ENCODE measurements at regions not wholly inside any gene's neighbourhood (a gene's known extent, or its start where the extent isn't known, plus 50 kb on each side); places are given as distances from the start of the nearest gene placed in this dataset.
"Not testable (repeated sequence)": the region's sequence is repeated elsewhere in the genome, so short reads cannot be mapped to it uniquely, and the experiment has no call there.

DNA sequence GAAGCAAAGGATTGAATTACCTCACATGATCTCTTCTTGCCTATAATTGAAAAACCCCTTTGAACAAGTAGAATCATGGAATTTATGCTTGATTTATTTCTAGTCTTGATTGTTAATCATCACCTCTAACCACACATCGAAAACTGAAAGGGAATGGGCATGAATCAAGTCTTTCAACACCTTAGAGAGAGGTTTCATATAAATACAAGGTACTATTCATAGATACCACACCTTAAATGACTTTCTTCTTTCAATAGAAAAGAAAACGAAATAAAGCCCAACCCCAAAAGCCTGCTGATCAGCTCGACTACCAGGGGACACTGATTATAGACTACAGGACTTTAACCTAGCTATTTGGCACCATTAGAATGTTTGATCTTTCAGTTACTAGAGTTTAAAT is 128.6 kb upstream of the PTPRZ1 start:
- no peak for DNase-seq

DNA sequence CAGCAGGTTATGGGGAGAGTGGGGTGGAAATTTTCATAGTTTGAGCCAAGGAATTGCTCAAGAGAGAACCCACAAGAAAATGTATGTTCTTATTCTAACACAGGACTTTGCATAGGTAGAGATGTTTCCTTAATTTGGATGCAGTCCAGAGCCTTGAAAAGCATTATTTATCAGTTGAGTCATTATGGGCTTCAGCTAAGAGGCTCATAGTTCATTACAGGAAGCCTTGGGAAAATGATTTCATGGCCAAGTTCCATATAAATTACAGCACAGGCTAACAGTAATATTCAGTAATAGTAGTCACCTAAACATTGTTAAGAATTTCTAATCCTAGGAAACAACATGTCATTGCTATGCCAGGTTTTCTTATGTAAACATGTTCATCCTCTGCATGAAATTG is 131.1 kb upstream of the PTPRZ1 start:
- no peak for DNase-seq

DNA sequence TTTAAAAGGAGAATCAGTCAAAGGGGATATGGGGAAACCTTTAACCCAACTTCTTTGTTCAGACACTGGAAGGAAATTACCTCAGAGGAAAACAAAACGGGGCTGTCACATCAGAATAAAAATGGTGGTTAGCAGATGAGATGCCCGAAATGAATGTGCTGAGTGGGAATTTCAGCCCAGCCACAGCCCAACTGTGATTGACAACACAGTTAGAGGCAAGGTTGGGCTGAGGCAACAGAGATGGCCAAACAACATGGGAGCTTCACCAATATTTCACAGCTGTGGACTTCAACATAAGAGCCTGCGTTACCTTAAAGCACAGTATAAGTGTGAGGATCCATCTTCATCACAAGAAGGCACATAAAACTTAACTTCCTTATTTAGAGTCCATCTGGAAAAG is 133.5 kb upstream of the PTPRZ1 start:
- DNase-seq = no peak

DNA sequence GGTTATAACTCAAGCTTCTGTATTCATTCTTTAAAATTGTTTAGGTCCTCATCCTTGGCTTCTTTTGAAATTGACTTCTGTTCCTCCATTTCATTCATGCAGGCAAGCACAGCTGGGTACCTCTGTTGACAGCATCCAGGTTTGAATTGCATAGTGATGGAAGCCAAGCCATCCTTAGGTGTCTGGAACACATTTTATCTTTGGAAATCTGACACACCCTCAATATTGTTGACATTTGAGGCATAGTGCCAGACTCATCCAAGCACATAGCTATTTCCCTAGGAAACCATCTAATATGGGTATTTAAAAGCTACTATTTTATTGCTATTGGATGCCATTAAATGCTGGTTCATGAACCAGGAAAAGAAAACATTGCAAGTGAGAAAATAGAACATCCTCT is 142.1 kb upstream of the PTPRZ1 start:
- DNase-seq = no peak

DNA sequence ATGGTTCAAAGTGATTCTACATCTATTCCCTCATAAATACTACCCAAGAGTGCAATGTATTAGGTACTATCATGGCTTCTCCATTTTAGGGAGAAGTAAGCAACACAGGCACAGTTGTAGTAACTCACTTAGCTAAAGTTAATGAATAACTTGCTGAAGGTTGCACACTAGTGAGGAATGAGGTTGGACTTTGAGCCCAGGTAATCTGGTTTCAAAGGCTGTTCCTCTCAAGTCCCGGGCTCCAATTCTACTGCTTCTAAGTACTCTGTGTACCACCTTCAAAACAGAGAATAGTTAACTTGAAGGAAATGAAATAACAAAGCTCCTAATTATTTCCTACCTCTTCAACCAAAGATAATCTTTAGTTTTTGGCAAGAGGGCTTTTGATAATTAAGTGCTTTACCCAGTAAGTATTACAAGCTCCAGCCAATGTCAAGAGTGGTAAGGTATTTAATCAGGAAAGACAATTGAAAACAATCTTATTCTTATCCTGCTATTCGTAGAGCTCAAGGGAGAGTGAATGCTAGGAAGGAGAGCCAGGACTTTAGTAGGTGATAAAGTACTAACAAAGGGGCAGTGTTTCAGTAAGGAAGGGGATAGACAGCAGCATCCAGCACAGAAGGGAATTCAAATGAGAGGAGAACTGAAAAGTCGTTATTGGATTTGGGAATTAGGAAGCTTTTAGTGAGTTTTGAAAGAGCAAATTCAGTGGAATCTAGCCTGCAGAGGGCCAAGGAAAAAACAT is 158.2 kb upstream of the PTPRZ1 start:
- no peak for DNase-seq

DNA sequence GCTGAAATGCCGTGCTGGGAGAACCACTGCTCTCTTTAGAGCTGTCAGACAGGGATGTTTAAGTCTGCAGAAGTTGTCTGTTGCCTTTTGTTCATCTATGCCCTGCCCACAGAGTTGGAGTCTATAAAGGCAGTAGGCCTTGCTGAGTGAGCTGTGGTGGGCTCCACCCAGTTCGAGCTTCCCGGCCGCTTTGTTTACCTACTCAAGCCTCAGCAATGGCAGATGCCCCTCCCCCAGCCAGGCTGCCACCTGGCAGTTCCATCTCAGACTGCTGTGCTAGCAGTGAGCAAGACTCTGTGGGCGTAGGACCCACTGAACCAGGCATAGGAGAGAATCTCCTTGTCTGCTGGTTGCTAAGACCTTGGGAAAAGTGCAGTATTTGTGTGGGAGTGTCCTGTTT is 160.0 kb upstream of the PTPRZ1 start:
- not testable (repeated sequence) for DNase-seq

DNA sequence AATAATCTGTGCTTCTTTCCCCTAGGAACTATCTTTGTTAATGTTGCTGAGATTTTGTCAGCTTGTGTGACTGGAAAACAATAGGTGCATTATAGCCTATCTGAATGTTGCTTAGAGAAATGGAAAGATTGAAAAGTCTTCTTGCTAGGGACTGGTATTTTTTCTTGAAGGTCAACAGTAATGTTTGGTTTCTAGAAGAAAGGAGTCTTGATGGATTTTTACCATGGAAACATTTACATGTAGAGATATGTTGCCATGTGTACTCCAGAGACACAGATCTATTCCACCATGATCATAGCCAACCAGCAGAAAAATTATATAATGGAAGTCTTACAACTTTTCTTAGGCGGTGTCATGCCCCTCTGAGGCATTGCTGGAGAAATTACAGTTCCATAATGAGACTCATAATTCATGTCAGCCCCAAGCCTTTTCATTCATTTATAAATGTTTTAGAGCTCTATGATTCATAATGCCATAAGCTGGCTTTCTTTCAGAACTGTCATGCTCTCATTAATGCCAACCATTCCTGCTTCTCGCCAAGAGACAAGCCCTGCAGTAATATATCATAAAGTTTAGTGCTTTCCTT is 175.1 kb upstream of the PTPRZ1 start:
- no peak for DNase-seq

DNA sequence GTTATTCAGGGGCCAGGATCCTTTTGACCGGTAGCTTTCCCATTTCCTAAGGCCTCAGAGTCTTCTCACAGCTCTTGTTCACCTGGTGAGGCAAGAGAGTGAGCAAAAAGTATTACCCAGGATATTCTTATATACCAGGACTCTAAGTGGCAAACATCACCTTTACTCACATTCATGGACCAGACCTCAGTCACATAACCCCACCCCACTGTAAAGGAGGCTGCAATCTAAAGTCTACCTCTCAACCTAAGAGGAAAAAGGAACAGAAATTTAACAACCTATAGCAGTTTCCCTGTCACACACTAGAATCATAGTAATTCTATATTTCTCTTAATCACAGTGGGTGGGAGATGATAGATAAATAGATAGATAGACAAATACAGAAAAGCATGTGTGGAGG is 176.0 kb upstream of the PTPRZ1 start:
- no peak for DNase-seq

DNA sequence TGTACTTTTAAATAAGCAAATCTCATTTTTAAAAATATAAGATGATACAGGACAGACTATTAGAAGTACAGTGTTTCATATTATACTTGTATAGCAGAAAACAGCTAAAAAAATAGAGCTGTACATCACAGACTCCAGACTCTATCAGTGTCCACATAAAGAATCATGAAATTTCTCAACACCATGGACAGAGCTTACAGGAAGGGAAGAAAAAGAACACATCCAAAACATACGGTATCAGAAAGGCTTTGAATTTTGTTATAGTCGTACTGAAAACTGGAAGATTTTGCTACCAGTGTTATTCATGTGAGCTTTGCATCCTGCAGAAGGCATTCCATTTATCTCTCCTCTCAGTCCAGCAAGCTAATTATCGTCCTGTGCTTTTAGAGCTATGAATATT is 183.2 kb upstream of the PTPRZ1 start:
- no peak for DNase-seq

DNA sequence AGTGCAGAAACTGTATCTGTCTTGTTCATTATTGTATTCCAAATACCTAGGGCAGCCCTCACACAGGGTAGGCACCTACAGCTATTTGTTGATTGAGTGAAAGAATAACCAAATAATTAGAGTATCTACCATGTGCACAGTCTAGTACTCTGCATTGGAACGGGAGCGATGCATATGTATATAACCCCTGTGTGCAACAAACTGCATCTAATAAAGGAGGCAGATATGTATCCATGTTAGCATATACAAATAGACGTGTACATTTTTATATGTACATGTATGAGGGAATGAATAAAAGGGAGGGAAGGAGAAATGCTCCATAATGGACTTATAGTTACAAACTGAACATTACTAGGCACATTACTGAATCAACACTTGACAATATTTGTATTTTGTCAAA is 191.3 kb upstream of the PTPRZ1 start:
- DNase-seq = no peak

DNA sequence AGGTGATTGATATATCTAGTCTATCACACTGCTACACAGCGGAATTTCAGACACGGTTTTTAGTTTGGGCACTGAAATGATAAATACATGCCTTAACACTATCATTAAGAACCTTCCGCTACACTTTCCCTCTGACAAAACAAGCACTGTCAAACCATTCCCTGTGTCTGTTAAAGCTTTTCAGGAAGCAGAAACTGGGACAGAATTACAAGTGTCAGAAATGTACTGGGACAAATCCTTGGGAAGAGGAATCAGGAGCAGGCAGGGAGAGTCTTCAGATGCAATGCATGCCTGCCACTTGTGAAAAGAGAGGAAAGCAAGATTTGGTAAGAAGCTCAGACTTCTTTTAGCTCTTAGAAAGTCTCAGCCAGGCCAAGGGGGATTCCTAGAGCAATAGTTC is 196.8 kb upstream of the PTPRZ1 start:
- DNase-seq = no peak

DNA sequence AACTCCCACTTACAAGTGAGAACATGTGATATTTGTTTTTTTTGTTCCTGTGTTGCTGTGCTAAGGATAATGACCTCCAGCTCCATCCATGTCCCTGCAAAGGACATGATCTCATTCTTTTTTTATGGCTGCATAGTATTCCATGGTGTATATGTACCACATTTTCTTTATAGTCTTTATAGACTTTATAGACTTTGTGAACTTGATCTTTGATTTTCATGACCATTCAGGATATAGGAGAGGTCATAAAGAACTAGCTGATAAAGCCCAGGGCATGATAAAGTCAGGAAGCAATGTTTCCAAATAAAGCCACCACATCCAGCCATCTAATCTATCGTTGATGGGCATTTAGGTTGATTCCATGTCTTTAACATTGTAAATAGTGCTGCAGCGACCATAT is 198.5 kb upstream of the PTPRZ1 start:
- not testable (repeated sequence) for DNase-seq

DNA sequence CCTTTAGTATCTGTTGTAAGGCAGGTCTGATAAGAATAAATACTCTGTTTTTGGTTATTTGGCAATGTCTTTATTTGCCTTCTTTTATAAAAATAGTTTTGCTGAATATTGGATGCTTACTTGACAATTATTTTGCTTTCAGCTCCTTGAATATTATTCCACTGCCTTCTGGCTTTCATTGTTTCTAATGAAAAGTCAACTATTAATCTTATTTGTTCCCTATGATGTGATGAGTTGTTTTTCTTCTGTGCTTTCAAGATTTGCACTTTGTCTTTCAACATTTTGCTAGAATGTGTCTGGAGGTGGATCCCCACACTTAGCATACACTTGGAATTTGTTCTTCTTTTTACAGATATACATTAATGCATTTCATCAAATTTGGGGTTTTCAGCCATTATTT is 203.8 kb upstream of the PTPRZ1 start:
- no peak for DNase-seq

DNA sequence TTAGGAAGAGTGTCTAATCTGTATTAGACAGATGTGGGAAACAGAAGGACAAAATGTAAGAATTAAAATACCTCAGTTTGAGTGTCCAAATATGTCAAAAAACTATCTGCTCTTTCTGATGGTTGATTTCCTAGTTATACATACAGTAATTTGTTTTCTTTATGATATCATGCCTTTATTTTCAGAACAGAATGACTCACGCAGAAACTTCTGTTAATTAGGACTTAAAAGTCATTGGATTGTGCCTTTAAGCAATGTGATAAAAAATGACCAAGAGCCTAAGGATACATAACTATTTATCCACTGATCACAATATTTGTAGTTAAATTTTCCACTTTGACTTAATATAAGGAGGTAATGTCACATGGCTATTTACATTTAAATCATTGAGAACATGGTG is 206.7 kb upstream of the PTPRZ1 start:
- no peak for DNase-seq

DNA sequence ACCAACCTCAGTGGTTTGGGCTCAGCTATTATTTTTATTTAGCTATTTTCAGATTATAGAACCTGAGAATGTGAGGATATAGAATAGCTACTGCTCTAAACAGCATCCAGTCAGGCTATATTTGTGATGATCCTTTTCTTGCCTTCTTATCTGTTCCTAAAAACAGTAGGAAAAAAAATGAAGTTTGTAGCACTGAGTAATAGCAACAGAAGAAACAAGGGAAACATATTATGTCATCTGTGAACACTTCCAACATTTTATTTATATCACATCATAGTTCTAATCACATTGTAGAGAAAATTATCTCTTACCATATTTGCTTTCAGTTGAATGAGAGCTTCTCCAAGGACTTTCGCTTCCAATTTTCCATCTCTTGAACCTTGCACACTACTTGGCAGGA is 229.6 kb upstream of the PTPRZ1 start:
- no peak for DNase-seq

DNA sequence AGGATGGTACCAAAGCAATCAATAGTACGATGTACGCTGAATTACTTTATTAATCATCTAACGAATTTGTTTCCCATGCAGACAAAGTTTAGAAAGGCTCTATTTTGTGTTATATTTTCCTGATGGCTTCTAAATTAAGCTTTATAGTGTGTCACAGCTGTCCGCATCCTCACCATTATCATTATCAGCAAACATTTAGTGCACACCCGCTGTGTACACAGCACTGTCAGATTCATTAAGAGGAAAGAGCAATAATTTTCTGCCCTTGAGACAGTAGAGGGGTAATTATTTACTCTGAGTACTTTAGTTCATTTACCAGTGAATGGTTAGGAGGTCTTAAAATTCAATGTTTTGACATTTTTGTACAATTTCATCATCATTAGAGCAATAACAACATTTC is 233.3 kb upstream of the PTPRZ1 start:
- no peak for DNase-seq

DNA sequence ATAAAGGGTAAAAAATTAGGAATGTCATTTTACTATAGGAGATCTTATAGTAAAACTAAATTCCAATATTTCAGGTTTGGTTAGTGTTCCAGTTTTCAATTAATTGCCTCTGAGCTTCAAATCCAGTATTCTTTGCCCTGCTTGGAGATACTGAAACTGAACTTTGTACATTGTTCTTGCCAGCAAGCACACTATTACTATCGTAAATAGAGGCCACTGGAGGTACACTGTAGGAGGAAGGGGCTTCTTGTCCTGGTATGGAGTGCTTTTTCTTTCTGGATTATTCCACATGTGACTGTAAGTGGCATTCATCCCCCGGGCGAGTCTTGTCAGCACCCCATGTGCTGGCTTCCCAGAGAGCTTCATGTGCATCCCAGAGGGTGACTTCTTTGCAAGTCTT is 234.7 kb upstream of the PTPRZ1 start:
- no peak for DNase-seq

DNA sequence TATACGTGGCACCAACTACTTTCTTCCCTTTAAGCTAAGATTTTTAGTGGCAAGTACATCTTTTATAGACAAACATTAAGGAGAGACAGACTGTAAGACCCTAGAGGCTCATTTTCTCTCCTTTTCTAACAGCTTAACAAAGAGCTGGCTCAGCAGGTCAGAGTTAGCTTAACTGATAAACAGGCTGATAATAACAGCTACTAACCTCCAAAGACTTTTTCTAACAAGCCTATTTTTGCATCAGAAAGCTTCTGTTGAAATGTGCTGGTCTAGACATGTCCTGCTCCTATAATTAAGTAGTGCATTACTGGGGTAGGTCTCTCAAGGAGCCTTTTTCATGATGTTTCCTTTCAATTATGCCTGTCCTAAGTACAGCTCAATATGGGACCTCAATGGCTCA is 238.2 kb upstream of the FAM3C start:
- no peak for DNase-seq

DNA sequence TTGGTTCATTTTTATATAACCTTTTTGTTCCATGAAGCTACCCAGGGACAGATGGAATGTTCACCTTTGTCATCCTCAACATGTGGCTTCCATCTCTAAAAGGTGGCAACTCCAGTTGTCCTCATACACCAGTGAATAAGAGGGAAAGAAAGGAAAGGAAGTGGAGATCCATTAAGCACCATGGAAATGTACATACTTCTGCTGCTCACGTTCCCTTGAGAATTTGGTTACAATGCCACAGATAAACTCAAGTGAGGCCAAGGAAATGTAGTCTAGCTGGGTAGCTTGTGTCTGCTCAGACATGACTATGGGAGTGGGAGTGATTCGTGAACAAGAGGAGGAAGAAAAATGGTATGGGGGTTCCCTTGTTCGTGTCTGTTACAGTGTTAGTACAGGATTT is 237.1 kb upstream of the FAM3C start:
- no peak for DNase-seq

DNA sequence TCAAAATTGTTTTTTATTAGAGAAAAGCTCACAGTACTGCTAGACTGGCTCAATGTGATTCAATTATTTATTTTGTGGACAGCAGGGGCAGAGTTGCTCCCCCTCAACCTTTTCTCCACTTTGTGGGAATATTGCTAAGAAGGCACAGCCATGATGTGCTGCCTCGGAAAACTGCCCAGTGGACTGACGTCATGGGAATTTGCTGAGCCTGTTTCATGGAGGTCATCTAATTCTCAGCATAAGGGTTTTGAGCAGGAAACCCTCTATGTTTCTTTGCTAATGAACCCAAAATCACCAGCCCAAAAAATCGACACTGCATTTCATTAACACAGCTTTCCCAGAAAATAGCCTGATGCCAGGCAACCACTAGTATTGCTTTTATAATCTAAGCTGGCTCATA is 228.8 kb upstream of the FAM3C start:
- no peak for DNase-seq

DNA sequence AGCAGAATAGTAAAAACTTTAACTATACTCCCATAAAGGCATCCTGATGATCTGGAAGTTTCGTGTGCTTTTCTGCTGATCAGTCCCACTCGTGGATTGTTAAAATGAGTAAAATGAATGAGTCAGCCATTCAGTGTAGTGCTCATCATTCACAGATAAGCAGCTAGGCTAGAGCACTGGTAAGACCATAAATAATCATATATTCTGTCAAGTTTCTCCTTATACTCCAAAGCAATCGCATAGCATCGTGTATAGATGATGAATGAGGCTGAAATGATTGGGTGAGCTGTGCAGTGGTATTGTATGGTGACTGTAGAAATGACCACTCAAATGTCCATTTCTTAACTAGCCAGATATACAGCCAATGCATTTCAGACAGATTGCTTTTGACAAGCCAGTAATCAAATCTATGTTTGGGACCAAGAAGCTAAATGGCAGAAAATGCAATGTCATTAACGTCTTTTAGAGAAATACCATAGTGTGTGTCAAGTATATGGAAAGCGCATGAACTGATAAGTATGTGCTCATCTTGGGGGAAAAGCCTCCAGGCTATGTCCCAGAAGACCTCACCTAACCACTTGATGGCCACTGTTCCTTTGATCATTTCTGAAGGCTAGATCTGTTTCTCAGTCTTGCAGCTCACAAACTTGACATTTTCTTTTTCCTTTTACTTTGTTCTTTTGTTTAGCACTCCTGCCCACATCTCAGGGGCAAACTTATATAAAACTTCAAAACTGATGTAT is 227.2 kb upstream of the FAM3C start:
- peak; percentile 74 for DNase-seq

DNA sequence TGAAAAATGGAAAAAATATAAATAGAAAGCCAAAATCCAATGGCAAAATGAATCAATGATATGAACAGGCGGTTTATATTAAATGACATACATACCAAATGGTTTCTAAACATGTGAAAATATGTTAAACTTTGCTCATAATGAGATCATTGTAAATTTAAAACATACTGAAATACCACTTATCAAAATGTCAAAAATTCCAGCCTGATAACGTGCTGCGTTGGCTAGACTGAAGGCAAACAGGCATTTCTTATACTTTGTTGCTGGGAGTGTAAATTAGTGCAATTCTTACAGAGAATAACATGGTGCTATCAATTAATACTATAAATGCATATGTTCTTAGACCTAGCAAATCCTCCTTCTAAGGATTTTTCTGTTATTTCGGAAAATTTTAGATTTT is 225.8 kb upstream of the FAM3C start:
- no peak for DNase-seq

DNA sequence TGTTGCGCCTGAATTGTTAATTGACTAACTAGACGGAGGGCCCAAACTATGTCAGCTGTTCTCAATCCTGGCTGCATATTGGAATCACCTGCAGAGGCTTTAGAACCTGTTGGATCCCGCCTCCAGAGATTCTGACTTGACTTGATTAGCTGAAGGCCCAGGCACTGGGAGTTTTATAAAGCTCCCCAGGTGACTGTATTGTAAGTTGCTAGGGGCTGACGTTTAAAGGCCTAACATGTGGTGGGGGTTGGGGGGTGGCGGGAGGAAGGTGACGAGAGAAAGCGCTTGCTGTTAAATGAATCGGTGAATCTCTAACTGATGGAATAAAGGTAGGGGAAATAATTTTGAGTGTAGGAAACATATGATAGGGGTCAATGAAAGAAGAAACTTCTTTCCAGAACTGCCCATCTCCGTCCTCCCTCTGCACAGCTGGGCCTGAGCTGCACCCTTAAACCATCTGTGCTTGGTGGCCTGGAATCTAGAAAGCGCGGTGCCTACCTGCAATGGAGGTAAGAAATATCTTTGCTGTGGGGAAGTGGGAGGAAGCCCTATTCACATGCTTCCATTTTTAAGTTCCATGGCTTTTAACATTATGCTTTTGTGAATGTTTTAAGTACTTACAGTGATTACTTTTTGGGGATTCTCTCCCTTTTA is 225.0 kb upstream of the FAM3C start:
- DNase-seq = no peak

DNA sequence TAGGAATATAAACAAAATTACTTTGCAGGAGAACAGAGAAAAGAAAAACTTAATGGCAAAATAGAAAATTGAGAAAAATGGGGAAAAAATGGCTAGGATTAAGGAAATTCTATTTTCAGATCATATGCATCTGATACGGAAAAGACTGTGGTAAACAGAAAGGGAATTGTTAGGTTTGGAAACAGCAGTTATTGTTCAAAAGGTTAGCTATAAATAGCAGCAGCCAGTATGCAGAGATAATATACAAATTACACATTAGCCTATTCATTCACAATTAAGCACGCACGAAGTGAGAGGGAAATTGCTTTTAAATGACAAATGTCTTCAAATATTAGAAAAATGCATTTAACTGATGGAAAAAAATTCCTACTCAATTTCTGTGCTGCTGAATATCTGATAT is 224.1 kb upstream of the FAM3C start:
- DNase-seq = no peak
